Gastrocnemius medialis (tissue), 4 donors: ENCODE measurements at regions not wholly inside any gene's neighbourhood (a gene's known extent, or its start where the extent isn't known, plus 50 kb on each side); places are given as distances from the start of the nearest gene placed in this dataset.

Experiments
- CTCF ChIP-seq, 5 experiments: fragments of 450-650 bp in 3 of 5; fragments of 200-600 bp in 2 of 5; sonication (generic) in 2 of 5; IDR thresholded peaks in 4 of 5; conservative IDR thresholded peaks in 1 of 5; 1 replicate in 4 of 5; 2 replicates in 1 of 5; pipeline ENCODE4 v1.5.1; 2016 to 2019; ENCODE audit warnings: antibody characterized with exemption in 5 of 5, mild to moderate bottlenecking in 3 of 5, moderate library complexity in 3 of 5
- POLR2A ChIP-seq, 2 donors: fragments of 450-650 bp; IDR thresholded peaks; one replicate each; pipeline ENCODE4 v1.6.1; 2017; ENCODE audit warnings: antibody characterized with exemption in 2 of 2, mild to moderate bottlenecking in 2 of 2, moderate library complexity in 2 of 2

DNA sequence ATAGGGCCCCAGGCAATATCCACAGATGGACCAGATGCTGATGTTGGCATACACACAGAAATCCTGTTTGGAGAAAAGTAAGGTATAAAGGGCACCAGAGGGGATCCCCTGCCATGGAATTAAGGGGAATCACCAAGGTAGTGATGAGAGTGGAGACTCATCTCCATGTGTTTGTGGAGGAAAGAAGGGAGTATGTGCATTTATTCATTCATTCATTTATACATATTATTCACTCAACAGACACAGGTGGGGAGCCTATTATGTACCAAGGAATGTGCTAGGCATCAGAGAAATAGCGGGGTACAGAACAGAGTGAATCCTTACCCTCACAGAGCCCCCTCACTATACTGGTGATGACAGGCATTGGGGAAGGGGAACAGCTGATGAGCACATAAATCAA, 116.8 kb upstream of the IL12B start:
- TF ChIP-seq CTCF (IDR thresholded peaks at IDR 0.05 in 4 of 5, conservative IDR thresholded peaks at IDR 0.05 in 1 of 5) (no peak), POLR2A (IDR thresholded peaks at IDR 0.05) (no peak)
